AG04449 (cell line): ENCODE measurements at regions not wholly inside any gene's neighbourhood (a gene's known extent, or its start where the extent isn't known, plus 50 kb on each side); places are given as distances from the start of the nearest gene placed in this dataset.

Experiments used
- CTCF ChIA-PET: fragments of 350-600 bp; formaldehyde crosslinking; extraction: SDS; loops from one replicate; lab custom pipeline; 2021; ENCODE audit warnings: antibody characterized with exemption; lab: Yijun Ruan, JAX
- POLR2A ChIA-PET: fragments of 400-600, 350-600 bp; formaldehyde crosslinking; extraction: SDS; loops from one replicate; lab custom pipeline; 2020; ENCODE audit warnings: antibody characterized with exemption, inconsistent platforms; lab: Yijun Ruan, JAX
- DNase-seq: peaks from one replicate; pipeline ENCODE4 v3.0.0-alpha.2; 2010; ENCODE audit warnings: low read depth, low spot score
- H3K4me3 ChIP-seq: 2 replicates; pipeline ENCODE4 v1.5.1; 2011; ENCODE audit warnings: low read depth, mild to moderate bottlenecking, control low read depth, low read length
- CTCF ChIP-seq: IDR thresholded peaks from one replicate; pipeline ENCODE4 v1.5.1; 2011; ENCODE audit warnings: mild to moderate bottlenecking, moderate library complexity, low read length, control low read depth, inconsistent platforms; ENCODE audit not compliant: insufficient read depth; ENCODE audit errors: missing control alignments

- H3K4me3 ChIP-seq: no peak overlapping the region
- TF ChIP-seq CTCF: no peak
- no peak for DNase-seq
- POLR2A ChIA-PET: no interaction called here
- CTCF ChIA-PET: no interaction called here
Measured at GRCh38 chr5:101811466-101811865, 484.6 kb downstream of the SLCO4C1 start.

GRCh38 chr5:101806410-101806809, 489.7 kb downstream of the SLCO4C1 start:
- no peak for TF ChIP-seq CTCF
- no peak overlapping the region for H3K4me3 ChIP-seq
- ChIA-PET CTCF (no interaction called here), POLR2A (no interaction called here)
- DNase-seq: no peak

GRCh38 chr5:101796427-101796826, 499.7 kb downstream of the SLCO4C1 start:
- TF ChIP-seq CTCF: no peak
- POLR2A ChIA-PET: no interaction called here
- CTCF ChIA-PET: no interaction called here
- DNase-seq: no peak
- H3K4me3 ChIP-seq: no peak overlapping the region

- no peak for TF ChIP-seq CTCF
- H3K4me3 ChIP-seq: no peak overlapping the region
- ChIA-PET CTCF (no interaction called here), POLR2A (no interaction called here)
- DNase-seq: no peak
Measured at GRCh38 chr5:101788797-101789196, 507.3 kb downstream of the SLCO4C1 start.

- ChIA-PET POLR2A (no interaction called here), CTCF (no interaction called here)
- TF ChIP-seq CTCF: no peak
- no peak for DNase-seq
- no peak overlapping the region for H3K4me3 ChIP-seq
Measured at GRCh38 chr5:101785090-101785489, 511.0 kb downstream of the SLCO4C1 start.

GRCh38 chr5:101783241-101784013, 512.7 kb downstream of the SLCO4C1 start:
- POLR2A ChIA-PET: no interaction called here
- no peak for TF ChIP-seq CTCF
- no peak overlapping the region for H3K4me3 ChIP-seq
- CTCF ChIA-PET: no interaction called here
- no peak for DNase-seq
